Bronchial epithelial cell (primary cell): ENCODE measurements at regions not wholly inside any gene's neighbourhood (a gene's known extent, or its start where the extent isn't known, plus 50 kb on each side); places are given as distances from the start of the nearest gene placed in this dataset.
A peak's percentile ranks its signal among the peaks of the same experiment; 100 is the strongest.
"Not testable (repeated sequence)": the region's sequence is repeated elsewhere in the genome, so short reads cannot be mapped to it uniquely, and the experiment has no call there.

ENCODE experiments used
- DNase-seq: peaks from one replicate; pipeline ENCODE4 v3.0.0-alpha.2; 2010; ENCODE audit warnings: low read depth
- FAIRE-seq: peaks from 2 replicates; lab custom pipeline; 2011; peaks lifted over from hg19 to GRCh38; lab: Jason Lieb, UNC
- H3K27me3 ChIP-seq: 2 replicates; pipeline ENCODE4 v1.5.1; 2011; ENCODE audit warnings: low read length; ENCODE audit not compliant: control insufficient read depth, insufficient read depth
- H3K36me3 ChIP-seq: 2 replicates; pipeline ENCODE4 v1.5.1; 2011; ENCODE audit warnings: low read length; ENCODE audit not compliant: control insufficient read depth, insufficient read depth
- H3K4me3 ChIP-seq: 2 replicates; pipeline ENCODE4 v1.5.1; 2011; ENCODE audit warnings: mild to moderate bottlenecking, low read depth, low read length, control low read depth
- TF ChIP-seq, protein P1 (sequence below): IDR thresholded peaks from 2 replicates; pipeline ENCODE4 v1.5.1; 2011; ENCODE audit warnings: mild to moderate bottlenecking, moderate library complexity, low read length, control low read depth, inconsistent platforms; ENCODE audit not compliant: insufficient read depth, severe bottlenecking

- DNase-seq (no peak), FAIRE-seq (no peak)
- Histone ChIP-seq H3K36me3 (no peaks in the 10 kb centered on the region), H3K27me3 (no peaks in the 10 kb centered on the region), H3K4me3 (no peak overlapping the region)
- TF ChIP-seq, protein P1, sequence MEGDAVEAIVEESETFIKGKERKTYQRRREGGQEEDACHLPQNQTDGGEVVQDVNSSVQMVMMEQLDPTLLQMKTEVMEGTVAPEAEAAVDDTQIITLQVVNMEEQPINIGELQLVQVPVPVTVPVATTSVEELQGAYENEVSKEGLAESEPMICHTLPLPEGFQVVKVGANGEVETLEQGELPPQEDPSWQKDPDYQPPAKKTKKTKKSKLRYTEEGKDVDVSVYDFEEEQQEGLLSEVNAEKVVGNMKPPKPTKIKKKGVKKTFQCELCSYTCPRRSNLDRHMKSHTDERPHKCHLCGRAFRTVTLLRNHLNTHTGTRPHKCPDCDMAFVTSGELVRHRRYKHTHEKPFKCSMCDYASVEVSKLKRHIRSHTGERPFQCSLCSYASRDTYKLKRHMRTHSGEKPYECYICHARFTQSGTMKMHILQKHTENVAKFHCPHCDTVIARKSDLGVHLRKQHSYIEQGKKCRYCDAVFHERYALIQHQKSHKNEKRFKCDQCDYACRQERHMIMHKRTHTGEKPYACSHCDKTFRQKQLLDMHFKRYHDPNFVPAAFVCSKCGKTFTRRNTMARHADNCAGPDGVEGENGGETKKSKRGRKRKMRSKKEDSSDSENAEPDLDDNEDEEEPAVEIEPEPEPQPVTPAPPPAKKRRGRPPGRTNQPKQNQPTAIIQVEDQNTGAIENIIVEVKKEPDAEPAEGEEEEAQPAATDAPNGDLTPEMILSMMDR = no peak
Measured at GRCh38 chr2:189231719-189232323, 52.3 kb upstream of the COL5A2 start.

GRCh38 chr2:189232759-189233406, 53.3 kb upstream of the COL5A2 start:
- Histone ChIP-seq H3K4me3 (no peak overlapping the region), H3K36me3 (no peaks in the 10 kb centered on the region), H3K27me3 (no peaks in the 10 kb centered on the region)
- DNase-seq (peak; percentile 36), FAIRE-seq (no peak)
- TF ChIP-seq, protein P1 = no peak

- Histone ChIP-seq H3K36me3 (no peaks in the 10 kb centered on the region), H3K4me3 (no peak overlapping the region), H3K27me3 (no peaks in the 10 kb centered on the region)
- DNase-seq = peak; percentile 87
- TF ChIP-seq, protein P1 = no peak
- FAIRE-seq = no peak
Measured at GRCh38 chr2:189233527-189233926, 54.0 kb upstream of the COL5A2 start.

DNA sequence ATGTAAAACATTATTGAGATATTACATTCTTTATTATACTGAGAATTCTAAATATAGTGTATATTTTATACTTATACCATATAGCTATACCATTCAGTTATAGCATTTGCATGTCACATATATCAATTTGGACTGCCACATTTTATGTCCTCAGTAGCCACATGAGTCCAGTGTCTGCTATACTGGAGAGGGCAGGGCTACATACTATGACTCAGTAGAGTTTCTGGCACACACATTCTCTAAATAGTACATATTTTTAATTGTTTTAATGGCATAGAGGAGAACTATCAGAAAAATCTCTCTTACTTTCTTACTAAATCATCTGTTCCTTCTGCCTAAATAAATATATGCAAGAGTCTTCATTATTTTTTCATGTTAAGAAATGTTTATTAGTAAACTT, 55.4 kb upstream of the COL5A2 start:
- TF ChIP-seq, protein P1 = no peak
- peak; percentile 32 for DNase-seq
- Histone ChIP-seq H3K36me3 (no peaks in the 10 kb centered on the region), H3K4me3 (no peak overlapping the region), H3K27me3 (no peaks in the 10 kb centered on the region)
- FAIRE-seq = no peak

GRCh38 chr2:189236066-189236465, 56.5 kb upstream of the COL5A2 start:
- peak; percentile 95 for DNase-seq
- Histone ChIP-seq H3K4me3 (no peak overlapping the region), H3K27me3 (no peaks in the 10 kb centered on the region), H3K36me3 (no peaks in the 10 kb centered on the region)
- TF ChIP-seq, protein P1 = no peak
- FAIRE-seq = no peak

DNA sequence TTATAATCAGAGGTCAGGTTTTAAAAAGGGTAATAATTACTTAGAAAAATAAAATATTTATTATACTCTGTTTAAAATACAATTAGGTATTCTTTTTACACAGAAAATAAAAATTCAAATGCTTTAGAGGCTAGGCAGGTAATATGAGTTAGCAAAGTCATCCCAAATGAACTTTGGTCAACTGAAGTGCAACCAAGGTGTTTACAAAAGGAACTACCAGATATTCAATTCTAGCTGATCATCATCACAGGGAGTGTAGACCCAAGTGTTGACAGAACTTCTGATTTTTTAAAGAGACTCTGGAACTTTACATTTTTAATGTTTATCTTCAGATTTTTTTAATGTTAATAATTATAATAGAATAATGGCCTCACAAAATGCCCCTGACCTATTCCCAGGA, 59.3 kb upstream of the COL5A2 start:
- TF ChIP-seq, protein P1 = no peak
- FAIRE-seq = no peak
- Histone ChIP-seq H3K4me3 (no peak overlapping the region), H3K27me3 (no peaks in the 10 kb centered on the region), H3K36me3 (no peaks in the 10 kb centered on the region)
- DNase-seq = no peak

GRCh38 chr2:189243843-189244242, 64.3 kb upstream of the COL5A2 start:
- H3K27me3 ChIP-seq, FAIRE-seq, DNase-seq, H3K4me3 ChIP-seq, H3K36me3 ChIP-seq: not testable (repeated sequence)
